Epithelial cell of proximal tubule (primary cell): ENCODE measurements at regions not wholly inside any gene's neighbourhood (a gene's known extent, or its start where the extent isn't known, plus 50 kb on each side); places are given as distances from the start of the nearest gene placed in this dataset.

Experiments
- DNase-seq: peaks from one replicate; pipeline ENCODE4 v3.0.0-alpha.2; 2011; ENCODE audit warnings: low read depth
- H3K4me3 ChIP-seq: 2 replicates; pipeline ENCODE4 v1.5.1; 2011; ENCODE audit warnings: low read depth, mild to moderate bottlenecking, low read length
- CTCF ChIP-seq: conservative IDR thresholded peaks from 2 replicates; pipeline ENCODE4 v1.5.1; 2012; ENCODE audit warnings: low read depth, mild to moderate bottlenecking, low read length

- no peak for DNase-seq
- H3K4me3 ChIP-seq: no peak overlapping the region
- no peak for TF ChIP-seq CTCF
These were observed 284.1 kb downstream of the HHIPL2 start for GRCh38 chr1:222263791-222264190.

- H3K4me3 ChIP-seq: no peak overlapping the region
- no peak for DNase-seq
- TF ChIP-seq CTCF: no peak
These were observed 290.9 kb downstream of the HHIPL2 start for GRCh38 chr1:222257027-222257426.

GRCh38 chr1:222256058-222256457 lies 291.8 kb downstream of the HHIPL2 start:
- H3K4me3 ChIP-seq: no peak overlapping the region
- no peak for TF ChIP-seq CTCF
- no peak for DNase-seq

GRCh38 chr1:222252788-222253187 lies 295.1 kb downstream of the HHIPL2 start:
- TF ChIP-seq CTCF: no peak
- no peak for DNase-seq
- H3K4me3 ChIP-seq: no peak overlapping the region

- no peak overlapping the region for H3K4me3 ChIP-seq
- no peak for DNase-seq
- no peak for TF ChIP-seq CTCF
These were observed 296.1 kb downstream of the HHIPL2 start for GRCh38 chr1:222251847-222252246.

- no peak for DNase-seq
- no peak overlapping the region for H3K4me3 ChIP-seq
- TF ChIP-seq CTCF: no peak
These were observed 297.5 kb downstream of the HHIPL2 start for GRCh38 chr1:222250376-222250775.

GRCh38 chr1:222247811-222248310 lies 300.0 kb downstream of the HHIPL2 start:
- TF ChIP-seq CTCF: no peak
- no peak overlapping the region for H3K4me3 ChIP-seq
- DNase-seq: no peak
